K562 (cell line): ENCODE measurements at regions not wholly inside any gene's neighbourhood (a gene's known extent, or its start where the extent isn't known, plus 50 kb on each side); places are given as distances from the start of the nearest gene placed in this dataset.

Source experiments
- ATAC-seq: fragments of 200-7000 bp; cut with Tn5 transposase; 3 replicates; pipeline ENCODE4 v1.9.1; 2020; ENCODE audit warnings: moderate library complexity
- BruUV-seq: library from RNA; stranded (reverse); fragments of 400-500 nt; replicated peaks from 2 replicates; lab custom pipeline; 2021; lab: Mats Ljungman, UMichigan
- CTCF ChIA-PET: fragments of 300-600 bp; formaldehyde crosslinking; extraction: SDS; loops from one replicate; lab custom pipeline; 2021; ENCODE audit warnings: low intra/inter-chr PET ratio; lab: Yijun Ruan, JAX
- POLR2A ChIA-PET: fragments of 300-600, 350-650 bp; sonication (Branson Sonifier 250); formaldehyde crosslinking; extraction: SDS; loops from one replicate; lab custom pipeline; 2021; ENCODE audit warnings: antibody characterized with exemption, inconsistent platforms; lab: Yijun Ruan, JAX
- DNase-seq, 4 experiments: peaks; one replicate each; pipeline versions ENCODE4 v3.0.0 to v3.0.0-alpha.2; 2011 to 2018; ENCODE audit warnings: low spot score in 3 of 4, mixed read lengths in 3 of 4; ENCODE audit errors: extremely low read depth in 1 of 4
- FAIRE-seq: peaks from 2 replicates; lab custom pipeline; 2011; peaks lifted over from hg19 to GRCh38; lab: Jason Lieb, UNC
- H2AFZ ChIP-seq: 2 replicates; pipeline ENCODE4 v1.6.0; 2011; ENCODE audit warnings: low read depth, low read length, control low read depth, inconsistent platforms
- H3K27ac ChIP-seq: fragments of 200-600 bp; 3 replicates; pipeline ENCODE4 v1.8.0; 2011; ENCODE audit warnings: low read depth, mild to moderate bottlenecking, control low read depth, inconsistent platforms, low read length, moderate library complexity, mixed read lengths; ENCODE audit errors: extremely low read depth
- H3K27me3 ChIP-seq, 2 experiments: fragments of 300-600 bp in 1 of 2; 2 replicates in 1 of 2; 3 replicates in 1 of 2; pipeline versions ENCODE4 v1.6.0 to v1.8.0; 2011; ENCODE audit warnings: inconsistent platforms in 2 of 2, low read length in 2 of 2, mild to moderate bottlenecking in 1 of 2, mixed read lengths in 1 of 2, moderate library complexity in 1 of 2; ENCODE audit not compliant: control insufficient read depth in 2 of 2, insufficient read depth in 2 of 2
- H3K36me3 ChIP-seq: fragments of 300-600 bp; 3 replicates; pipeline ENCODE4 v1.8.0; 2011; ENCODE audit warnings: mild to moderate bottlenecking, low read length, inconsistent platforms; ENCODE audit not compliant: control insufficient read depth, insufficient read depth
- H3K4me1 ChIP-seq, 2 experiments: fragments of 200-600 bp in 1 of 2; replicated peaks in 1 of 2; 2 replicates in 1 of 2; 3 replicates in 1 of 2; pipeline versions ENCODE4 v1.5.1 to v1.8.0; 2011; ENCODE audit warnings: inconsistent platforms in 2 of 2, low read length in 2 of 2, mild to moderate bottlenecking in 1 of 2, mixed read lengths in 1 of 2, moderate library complexity in 1 of 2; ENCODE audit not compliant: control insufficient read depth in 2 of 2, insufficient read depth in 2 of 2
- H3K4me2 ChIP-seq: 2 replicates; pipeline ENCODE4 v1.6.1; 2011; ENCODE audit warnings: low read length, control low read depth, inconsistent platforms, mixed read lengths; ENCODE audit not compliant: insufficient read depth
- H3K4me3 ChIP-seq: fragments of 200-600 bp; sonication (generic), shearing (Covaris generic); 2 replicates; pipeline ENCODE4 v1.5.1; 2016; ENCODE audit warnings: control low read depth, inconsistent platforms
- H3K79me2 ChIP-seq: fragments of 200-600 bp; 3 replicates; pipeline ENCODE4 v1.8.0; 2011; ENCODE audit warnings: low read length, inconsistent platforms; ENCODE audit not compliant: control insufficient read depth, insufficient read depth
- H3K9ac ChIP-seq, 2 experiments: 2 replicates each; pipeline versions ENCODE4 v1.6.0 to v1.6.1; 2011; ENCODE audit warnings: low read depth in 2 of 2, low read length in 2 of 2, control low read depth in 1 of 2, inconsistent platforms in 1 of 2, mild to moderate bottlenecking in 1 of 2, mixed read lengths in 1 of 2; ENCODE audit not compliant: insufficient read depth in 1 of 2
- H3K9me1 ChIP-seq: one replicate; pipeline ENCODE4 v1.6.0; 2011; ENCODE audit warnings: inconsistent platforms, mild to moderate bottlenecking, low read length, moderate library complexity; ENCODE audit not compliant: control insufficient read depth, insufficient read depth
- H3K9me3 ChIP-seq: replicated peaks from 2 replicates; pipeline ENCODE4 v1.5.1; 2011; ENCODE audit warnings: low read depth, low read length, inconsistent platforms; ENCODE audit not compliant: control insufficient read depth, insufficient read depth
- H4K20me1 ChIP-seq: replicated peaks from 2 replicates; pipeline ENCODE4 v1.6.1; 2011; ENCODE audit warnings: low read length, inconsistent platforms, mixed read lengths; ENCODE audit not compliant: control insufficient read depth, insufficient read depth
- ARID2 ChIP-seq: fragments of 450-650 bp; IDR thresholded peaks from 2 replicates; pipeline ENCODE4 v1.6.1; 2017; ENCODE audit warnings: antibody characterized with exemption, mild to moderate bottlenecking
- FOXJ3 ChIP-seq: sonication (generic); formaldehyde crosslinking; IDR thresholded peaks from 2 replicates; pipeline ENCODE4 v1.4.0; 2020; ENCODE audit warnings: mild to moderate bottlenecking, missing genetic modification reagents
- HSF4 ChIP-seq: fragments of 250-450 bp; sonication (Bioruptor Pico); IDR thresholded peaks from 2 replicates; pipeline ENCODE4 v2.1.2; 2022; ENCODE audit warnings: mild to moderate bottlenecking, moderate library complexity, borderline replicate concordance
- IRF2 ChIP-seq: sonication (generic); formaldehyde crosslinking; IDR thresholded peaks from 2 replicates; pipeline ENCODE4 v1.8.1; 2022; ENCODE audit warnings: mild to moderate bottlenecking, missing genetic modification reagents
- ZNF696 ChIP-seq: fragments of 250-450 bp; sonication (Bioruptor Pico); conservative IDR thresholded peaks from 2 replicates; pipeline ENCODE4 v1.4.0; 2020; ENCODE audit warnings: mild to moderate bottlenecking, moderate library complexity
- ZNF707 ChIP-seq: fragments of 250-450 bp; sonication (Bioruptor Pico); conservative IDR thresholded peaks from 2 replicates; pipeline ENCODE4 v1.8.0; 2022; ENCODE audit warnings: inconsistent platforms, mild to moderate bottlenecking, moderate library complexity
- WGBS: fragments of 100-300 bp; shearing (Covaris generic); methylation state at CpG from one replicate; pipeline ENCODE4 v1.1.6; 2016; ENCODE audit warnings: low coverage, mixed read lengths; ENCODE audit not compliant: insufficient coverage; ENCODE audit errors: missing lambda C conversion rate; 5-methylcytosine and 5-hydroxymethylcytosine counted together
- in situ Hi-C: fragments of 300-500 bp; cut with MboI; formaldehyde crosslinking; loops from 4 replicates; pipeline ENCODE4 v1.15.0; 2018; ENCODE audit warnings: inconsistent platforms, mixed read lengths
- intact Hi-C: fragments of 100-400 bp; cut with micrococcal nuclease; formaldehyde crosslinking; loops from 2 replicates; pipeline ENCODE4 v1.14.2; 2022
- TF ChIP-seq, protein P1 (sequence below): sonication (generic); formaldehyde crosslinking; IDR thresholded peaks from 2 replicates; pipeline ENCODE4 v1.5.0; 2020; ENCODE audit warnings: missing genetic modification reagents

DNA sequence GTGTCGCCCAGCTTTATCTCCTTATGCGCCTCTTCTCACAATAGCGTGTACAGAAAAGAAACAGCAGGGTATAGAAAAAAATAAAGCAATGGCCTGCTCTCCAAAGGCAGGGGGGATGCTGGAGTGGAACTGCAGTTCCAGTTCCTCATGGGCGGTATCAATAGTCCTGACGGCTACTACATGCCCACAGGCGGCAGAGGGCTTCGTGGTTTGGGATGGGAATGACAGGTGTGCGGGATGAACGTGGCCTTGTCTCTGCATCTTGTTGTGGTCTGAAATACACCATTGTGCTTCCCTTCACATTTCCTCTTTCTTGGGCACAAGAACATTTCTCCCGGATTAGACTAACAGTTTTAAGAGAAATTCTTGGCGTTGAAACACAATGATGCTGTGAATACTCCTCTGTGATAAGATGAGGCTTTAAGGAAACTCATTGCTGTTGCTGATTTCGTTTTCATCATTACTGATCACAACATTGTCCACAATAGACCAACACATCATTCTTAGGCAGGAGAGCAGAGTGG, 124.1 kb upstream of the IGFBP7 start:
- Histone ChIP-seq H2AFZ (no peak overlapping the region), H3K4me1 (no peaks in the 10 kb centered on the region), H3K9ac (no peak overlapping the region), H3K4me2 (no peak overlapping the region), H3K4me3 (no peak overlapping the region), H3K27ac (no peak overlapping the region), H3K9me1 (no peaks in the 10 kb centered on the region), H3K79me2 (no peaks in the 10 kb centered on the region), H4K20me1 (no peaks in the 10 kb centered on the region), H3K36me3 (no peaks in the 10 kb centered on the region), H3K27me3 (no peaks in the 10 kb centered on the region), H3K9me3 (no peaks in the 10 kb centered on the region)
- no peak for FAIRE-seq
- ChIA-PET CTCF (no interaction called here), POLR2A (no interaction called here)
- no TSS peak for BruUV-seq
- TF ChIP-seq, protein P1, sequence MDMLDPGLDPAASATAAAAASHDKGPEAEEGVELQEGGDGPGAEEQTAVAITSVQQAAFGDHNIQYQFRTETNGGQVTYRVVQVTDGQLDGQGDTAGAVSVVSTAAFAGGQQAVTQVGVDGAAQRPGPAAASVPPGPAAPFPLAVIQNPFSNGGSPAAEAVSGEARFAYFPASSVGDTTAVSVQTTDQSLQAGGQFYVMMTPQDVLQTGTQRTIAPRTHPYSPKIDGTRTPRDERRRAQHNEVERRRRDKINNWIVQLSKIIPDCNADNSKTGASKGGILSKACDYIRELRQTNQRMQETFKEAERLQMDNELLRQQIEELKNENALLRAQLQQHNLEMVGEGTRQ (CRISPR knock-in tag), result no peak
- 2% methylated on average over 12 of the region's 12 CpGs for WGBS
- intact Hi-C loops, result no loop called here
- DNase-seq, result no peak
- ATAC-seq, result no peak
- in situ Hi-C loops, result no loop called here

DNA sequence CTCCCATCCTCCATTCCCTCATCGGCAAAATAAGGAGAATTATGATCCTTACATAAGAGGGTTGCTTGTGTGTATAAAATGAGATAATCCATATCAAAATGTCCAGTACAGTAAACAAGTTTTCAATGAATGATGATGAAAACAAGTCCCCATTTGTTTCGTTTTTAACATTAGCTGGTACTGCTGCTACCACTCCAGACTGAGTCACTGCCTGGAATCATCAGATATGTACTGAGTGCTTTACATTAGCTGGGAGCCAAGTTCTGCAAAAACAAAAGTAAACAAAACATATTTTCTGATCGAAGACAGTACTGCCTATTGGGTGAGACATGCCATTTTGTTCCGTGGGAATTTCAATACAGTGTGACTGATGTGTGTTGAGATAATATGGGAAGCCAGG, 123.2 kb upstream of the IGFBP7 start:
- in situ Hi-C loops (no loop called here), intact Hi-C loops (no loop called here)
- Histone ChIP-seq H3K27ac (no peak overlapping the region), H4K20me1 (no peaks in the 10 kb centered on the region), H2AFZ (no peak overlapping the region), H3K4me1 (no peaks in the 10 kb centered on the region), H3K79me2 (no peaks in the 10 kb centered on the region), H3K9me3 (no peaks in the 10 kb centered on the region), H3K27me3 (no peaks in the 10 kb centered on the region), H3K4me2 (no peak overlapping the region), H3K36me3 (no peaks in the 10 kb centered on the region), H3K9ac (no peak overlapping the region), H3K9me1 (no peaks in the 10 kb centered on the region), H3K4me3 (no peak overlapping the region)
- CTCF ChIA-PET, result no interaction called here
- no peak for DNase-seq
- FAIRE-seq, result no peak
- BruUV-seq, result no TSS peak
- POLR2A ChIA-PET, result no interaction called here
- TF ChIP-seq HSF4 (CRISPR knock-in tag) (no peak), ZNF696 (CRISPR knock-in tag) (no peak), FOXJ3 (CRISPR knock-in tag) (no peak), ARID2 (no peak), IRF2 (CRISPR knock-in tag) (no peak), ZNF707 (CRISPR knock-in tag) (no peak)
- no peak for ATAC-seq
- 0% methylated on average over 4 of the region's 4 CpGs for WGBS
